Keratinocyte (primary cell): ENCODE measurements at regions not wholly inside any gene's neighbourhood (a gene's known extent, or its start where the extent isn't known, plus 50 kb on each side); places are given as distances from the start of the nearest gene placed in this dataset.

Experiments
- DNase-seq: peaks from one replicate; pipeline ENCODE4 v3.0.0-alpha.2; 2011; ENCODE audit warnings: low read depth, missing footprints, low spot score
- FAIRE-seq: peaks from 2 replicates; lab custom pipeline; 2011; peaks lifted over from hg19 to GRCh38; lab: Jason Lieb, UNC
- H2AFZ ChIP-seq: 2 replicates; pipeline ENCODE4 v1.6.0; 2012; ENCODE audit warnings: low read length, control low read depth, inconsistent platforms; ENCODE audit not compliant: control insufficient read depth
- H3K27ac ChIP-seq: 2 replicates; pipeline ENCODE4 v1.5.1; 2011; ENCODE audit warnings: low read length; ENCODE audit not compliant: control insufficient read depth, insufficient read depth
- H3K27me3 ChIP-seq: 3 replicates; pipeline ENCODE4 v1.6.0; 2011; ENCODE audit warnings: low read length; ENCODE audit not compliant: control insufficient read depth, insufficient read depth; ENCODE audit errors: extremely low read depth
- H3K36me3 ChIP-seq, 2 experiments: 2 replicates in 1 of 2; 3 replicates in 1 of 2; pipeline ENCODE4 v1.5.1; 2011; ENCODE audit warnings: low read length in 2 of 2, mild to moderate bottlenecking in 1 of 2; ENCODE audit not compliant: control insufficient read depth in 2 of 2, insufficient read depth in 2 of 2; ENCODE audit errors: extremely low read depth in 1 of 2
- H3K4me1 ChIP-seq: 3 replicates; pipeline ENCODE4 v1.5.1; 2011; ENCODE audit warnings: low read length; ENCODE audit not compliant: control insufficient read depth, insufficient read depth; ENCODE audit errors: extremely low read depth
- H3K4me2 ChIP-seq: 3 replicates; pipeline ENCODE4 v1.6.0; 2011; ENCODE audit warnings: low read depth, low read length; ENCODE audit not compliant: control insufficient read depth, insufficient read depth; ENCODE audit errors: extremely low read depth
- H3K4me3 ChIP-seq, 3 experiments: fragments of 200-600 bp in 1 of 3; sonication (generic) in 1 of 3; 2 replicates in 2 of 3; 3 replicates in 1 of 3; pipeline ENCODE4 v1.5.1; 2011 to 2016; ENCODE audit warnings: low read length in 3 of 3, mild to moderate bottlenecking in 3 of 3, control low read depth in 2 of 3, inconsistent platforms in 1 of 3, low read depth in 1 of 3, mixed read lengths in 1 of 3, mixed run types in 1 of 3, moderate library complexity in 1 of 3; ENCODE audit not compliant: control insufficient read depth in 2 of 3, insufficient read depth in 2 of 3; ENCODE audit errors: extremely low read depth in 1 of 3
- H3K79me2 ChIP-seq: 2 replicates; pipeline ENCODE4 v1.6.0; 2012; ENCODE audit warnings: low read length; ENCODE audit not compliant: control insufficient read depth, insufficient read depth
- H3K9ac ChIP-seq: 3 replicates; pipeline ENCODE4 v1.6.0; 2011; ENCODE audit warnings: low read length; ENCODE audit not compliant: control insufficient read depth, insufficient read depth; ENCODE audit errors: extremely low read depth
- H3K9me1 ChIP-seq: 3 replicates; pipeline ENCODE4 v1.6.0; 2011; ENCODE audit warnings: low read length; ENCODE audit not compliant: control insufficient read depth, insufficient read depth; ENCODE audit errors: extremely low read depth
- H3K9me3 ChIP-seq: 2 replicates; pipeline ENCODE4 v1.5.1; 2012; ENCODE audit warnings: low read depth, low read length; ENCODE audit not compliant: control insufficient read depth
- H4K20me1 ChIP-seq: 3 replicates; pipeline ENCODE4 v1.6.0; 2011; ENCODE audit warnings: low read length; ENCODE audit not compliant: control insufficient read depth, insufficient read depth; ENCODE audit errors: extremely low read depth
- EZH2 ChIP-seq: IDR thresholded peaks from one replicate; pipeline ENCODE4 v1.6.1; 2012; ENCODE audit warnings: inconsistent platforms, mild to moderate bottlenecking, low read length, moderate library complexity
- dilution Hi-C: fragments of 300-500 bp; cut with MboI; formaldehyde crosslinking; loops from one replicate; pipeline ENCODE4 v1.7.0; 2020; ENCODE audit warnings: low sequenced_read_pairs; ENCODE audit not compliant: extremely low pct_ligation_motif_present
- TF ChIP-seq, protein P1 (sequence below), 3 experiments: IDR thresholded peaks in 1 of 3; conservative IDR thresholded peaks in 1 of 3; optimal IDR thresholded peaks in 1 of 3; 2 replicates in 2 of 3; 3 replicates in 1 of 3; pipeline versions ENCODE3 to v1.5.1; 2011; ENCODE audit warnings: low read length in 3 of 3, mild to moderate bottlenecking in 3 of 3, moderate library complexity in 2 of 3, control low read depth in 1 of 3, inconsistent platforms in 1 of 3; ENCODE audit not compliant: insufficient read depth in 2 of 3; ENCODE audit errors: extremely low read depth in 1 of 3

DNA sequence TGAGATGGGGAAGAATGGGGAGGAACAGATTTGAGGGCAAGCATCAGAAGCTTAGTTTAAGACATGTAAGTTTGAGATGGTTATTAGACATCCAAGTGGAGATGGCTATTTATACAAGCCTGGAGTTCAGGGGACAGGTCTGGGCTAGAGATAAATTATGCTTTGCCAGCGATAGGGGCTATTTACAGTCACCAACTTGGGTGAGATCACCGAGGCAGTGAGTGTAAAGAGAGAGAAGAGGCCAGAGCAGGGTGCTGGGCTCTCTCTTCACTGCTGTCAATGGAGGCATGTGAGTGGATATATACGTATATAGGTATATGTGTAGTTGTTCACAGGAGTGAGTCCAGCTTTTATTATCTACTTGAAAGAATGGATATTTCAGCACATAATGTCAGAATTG, 81.0 kb downstream of the QPCT start:
- Histone ChIP-seq H3K9me1 (no peaks in the 10 kb centered on the region), H3K27ac (no peak overlapping the region), H3K9me3 (no peaks in the 10 kb centered on the region), H3K4me1 (no peaks in the 10 kb centered on the region), H3K4me3 (no peak overlapping the region), H4K20me1 (no peaks in the 10 kb centered on the region), H2AFZ (no peak overlapping the region), H3K27me3 (no peaks in the 10 kb centered on the region), H3K4me2 (no peak overlapping the region), H3K9ac (no peak overlapping the region), H3K36me3 (no peaks in the 10 kb centered on the region), H3K79me2 (no peaks in the 10 kb centered on the region)
- FAIRE-seq, result no peak
- dilution Hi-C loops, result no loop called here
- TF ChIP-seq, protein P1, sequence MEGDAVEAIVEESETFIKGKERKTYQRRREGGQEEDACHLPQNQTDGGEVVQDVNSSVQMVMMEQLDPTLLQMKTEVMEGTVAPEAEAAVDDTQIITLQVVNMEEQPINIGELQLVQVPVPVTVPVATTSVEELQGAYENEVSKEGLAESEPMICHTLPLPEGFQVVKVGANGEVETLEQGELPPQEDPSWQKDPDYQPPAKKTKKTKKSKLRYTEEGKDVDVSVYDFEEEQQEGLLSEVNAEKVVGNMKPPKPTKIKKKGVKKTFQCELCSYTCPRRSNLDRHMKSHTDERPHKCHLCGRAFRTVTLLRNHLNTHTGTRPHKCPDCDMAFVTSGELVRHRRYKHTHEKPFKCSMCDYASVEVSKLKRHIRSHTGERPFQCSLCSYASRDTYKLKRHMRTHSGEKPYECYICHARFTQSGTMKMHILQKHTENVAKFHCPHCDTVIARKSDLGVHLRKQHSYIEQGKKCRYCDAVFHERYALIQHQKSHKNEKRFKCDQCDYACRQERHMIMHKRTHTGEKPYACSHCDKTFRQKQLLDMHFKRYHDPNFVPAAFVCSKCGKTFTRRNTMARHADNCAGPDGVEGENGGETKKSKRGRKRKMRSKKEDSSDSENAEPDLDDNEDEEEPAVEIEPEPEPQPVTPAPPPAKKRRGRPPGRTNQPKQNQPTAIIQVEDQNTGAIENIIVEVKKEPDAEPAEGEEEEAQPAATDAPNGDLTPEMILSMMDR (optimal IDR thresholded peaks at IDR 0.05 in 1 of 3, IDR thresholded peaks at IDR 0.05 in 1 of 3, conservative IDR thresholded peaks at IDR 0.05 in 1 of 3; ENCODE audit: extremely low read depth in 1 of 3, insufficient read depth in 2 of 3, low read length in 3 of 3), result no peak
- TF ChIP-seq EZH2, result no peak
- DNase-seq, result no peak

DNA sequence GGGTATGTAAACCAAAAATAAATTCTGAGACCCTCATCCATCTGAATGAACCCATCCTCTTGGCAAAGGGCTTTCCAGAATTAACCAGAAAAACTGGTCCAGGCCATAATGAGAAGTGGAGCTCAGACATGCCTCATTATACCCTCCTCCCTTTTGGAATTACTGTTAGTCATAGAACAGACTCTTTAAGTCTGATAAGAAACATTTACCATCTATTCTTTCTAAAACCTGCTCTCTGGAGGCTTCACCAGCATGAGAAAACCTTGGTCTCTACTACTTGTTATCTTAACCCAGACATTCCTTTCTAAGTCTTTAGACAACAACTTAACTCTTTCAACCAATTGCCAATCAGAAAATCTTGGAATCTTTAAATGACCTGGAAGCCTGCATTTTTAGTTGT, 82.8 kb downstream of the QPCT start:
- TF ChIP-seq, protein P1 (optimal IDR thresholded peaks at IDR 0.05 in 1 of 3, IDR thresholded peaks at IDR 0.05 in 1 of 3, conservative IDR thresholded peaks at IDR 0.05 in 1 of 3; ENCODE audit: extremely low read depth in 1 of 3, insufficient read depth in 2 of 3, low read length in 3 of 3), result no peak
- TF ChIP-seq EZH2, result no peak
- H3K9ac ChIP-seq, result no peak overlapping the region
- FAIRE-seq (no peak), DNase-seq (no peak)
- dilution Hi-C loops, result no loop called here
- no peaks in the 10 kb centered on the region for H3K4me1 ChIP-seq
- no peaks in the 10 kb centered on the region for H4K20me1 ChIP-seq
- no peak overlapping the region for H2AFZ ChIP-seq
- no peak overlapping the region for H3K4me2 ChIP-seq
- no peaks in the 10 kb centered on the region for H3K9me1 ChIP-seq
- no peaks in the 10 kb centered on the region for H3K36me3 ChIP-seq
- no peaks in the 10 kb centered on the region for H3K79me2 ChIP-seq
- H3K27me3 ChIP-seq, result no peaks in the 10 kb centered on the region
- H3K27ac ChIP-seq, result no peak overlapping the region
- no peaks in the 10 kb centered on the region for H3K9me3 ChIP-seq
- H3K4me3 ChIP-seq, result no peak overlapping the region
